ENCODE measurements at regions not wholly inside any gene's neighbourhood (a gene's known extent, or its start where the extent isn't known, plus 50 kb on each side); places are given as distances from the start of the nearest gene placed in this dataset.

GRCh38 chr4:27218013-27218412, 357.4 kb downstream of the STIM2 start (continued):
- no peak for TF ChIP-seq EZH2 (IDR thresholded peaks at IDR 0.05; ENCODE audit: low read depth, unreplicated experiment)
- TF ChIP-seq CREB1 (CRISPR knock-in tag; IDR thresholded peaks at IDR 0.05; ENCODE audit: low read depth): no peak

- no peaks in the 10 kb centered on the region for H3K9me3 Mint-ChIP-seq
- ATAC-seq: no peak
- no peak overlapping the region for H3K4me3 ChIP-seq
- TF ChIP-seq CTCF (conservative IDR thresholded peaks at IDR 0.05; ENCODE audit: low read depth in 2 of 2) (no peak), ZNF462 (CRISPR knock-in tag; IDR thresholded peaks at IDR 0.05) (no peak), STAT1 (IDR thresholded peaks at IDR 0.05; ENCODE audit: unreplicated experiment) (no peak), ZNF114 (CRISPR knock-in tag; IDR thresholded peaks at IDR 0.05) (no peak), POLR2AphosphoS5 (IDR thresholded peaks at IDR 0.05; ENCODE audit: low read depth) (no peak), EZH2 (IDR thresholded peaks at IDR 0.05; ENCODE audit: low read depth, unreplicated experiment) (no peak), JUNB (IDR thresholded peaks at IDR 0.05; ENCODE audit: unreplicated experiment) (no peak)
- 0 out of 2 replicates have a peak, but pooled peaks cover 7% of the 10 kb centered on the region for H3K9me2 ChIP-seq (ENCODE audit: insufficient read depth)
- H3K27me3 Mint-ChIP-seq (ENCODE audit: insufficient read depth, low read depth, poor library complexity): no peaks in the 10 kb centered on the region
- no peak overlapping the region for H2AFZ ChIP-seq
- no peak overlapping the region for H3K4me2 ChIP-seq
- no peaks in the 10 kb centered on the region for H3K79me2 ChIP-seq (replicated peaks; ENCODE audit: insufficient read depth)
- no peaks in the 10 kb centered on the region for H3K4me1 Mint-ChIP-seq
- no peaks in the 10 kb centered on the region for H3F3A ChIP-seq (replicated peaks; ENCODE audit: low read depth)
- H3K27ac ChIP-seq (ENCODE audit: low read depth): no peak overlapping the region
- no peak for DNase-seq (ENCODE audit: low spot score)
- H3K4me1 ChIP-seq (ENCODE audit: insufficient read depth): no peaks in the 10 kb centered on the region
- no peaks in the 10 kb centered on the region for H3K36me3 Mint-ChIP-seq (ENCODE audit: low read depth)
- H3K36me3 ChIP-seq (ENCODE audit: insufficient read depth): no peaks in the 10 kb centered on the region
- no peak overlapping the region for H3K27ac Mint-ChIP-seq
- H4K20me1 ChIP-seq (replicated peaks; ENCODE audit: insufficient read depth): no peaks in the 10 kb centered on the region
- H3K4me3 Mint-ChIP-seq: no peak overlapping the region
- H3K27me3 ChIP-seq (ENCODE audit: insufficient read depth): no peaks in the 10 kb centered on the region
Measured at GRCh38 chr4:27223326-27223725, 362.7 kb downstream of the STIM2 start.
